GM19452 (cell line): ENCODE measurements at regions not wholly inside any gene's neighbourhood (a gene's known extent, or its start where the extent isn't known, plus 50 kb on each side); places are given as distances from the start of the nearest gene placed in this dataset.

ENCODE experiments used
- ATAC-seq: cut with Tn5 transposase; IDR thresholded peaks from one replicate; pipeline ENCODE4 v1.9.1; 2021; ENCODE audit not compliant: unreplicated experiment

- ATAC-seq, result no peak
These were observed 106.7 kb upstream of the TTC29 start for GRCh38 chr4:147052361-147052760.

GRCh38 chr4:147054228-147054872 lies 108.7 kb upstream of the TTC29 start:
- no peak for ATAC-seq

- no peak for ATAC-seq
These were observed 111.4 kb upstream of the TTC29 start for GRCh38 chr4:147056940-147057610.

- ATAC-seq, result no peak
These were observed 112.0 kb upstream of the TTC29 start for GRCh38 chr4:147057611-147058190.

- ATAC-seq, result no peak
These were observed 113.5 kb upstream of the TTC29 start for GRCh38 chr4:147059064-147059731.

GRCh38 chr4:147060151-147060931 lies 114.7 kb upstream of the TTC29 start:
- ATAC-seq, result no peak

- no peak for ATAC-seq
These were observed 119.2 kb upstream of the TTC29 start for GRCh38 chr4:147064856-147065255.

- no peak for ATAC-seq
These were observed 122.9 kb upstream of the TTC29 start for GRCh38 chr4:147068564-147068963.

- ATAC-seq, result no peak
These were observed 125.6 kb upstream of the TTC29 start for GRCh38 chr4:147071209-147071740.

- ATAC-seq, result no peak
These were observed 130.5 kb upstream of the TTC29 start for GRCh38 chr4:147076179-147076578.

GRCh38 chr4:147076728-147077127 lies 131.1 kb upstream of the TTC29 start:
- no peak for ATAC-seq

- ATAC-seq, result no peak
These were observed 132.7 kb upstream of the TTC29 start for GRCh38 chr4:147078362-147078761.

- no peak for ATAC-seq
These were observed 133.4 kb upstream of the TTC29 start for GRCh38 chr4:147078875-147079658.

GRCh38 chr4:147084861-147085260 lies 139.2 kb upstream of the TTC29 start:
- no peak for ATAC-seq

- ATAC-seq, result no peak
These were observed 140.1 kb upstream of the TTC29 start for GRCh38 chr4:147085781-147086180.

- no peak for ATAC-seq
These were observed 142.5 kb upstream of the TTC29 start for GRCh38 chr4:147088146-147088545.

- ATAC-seq, result no peak
These were observed 144.8 kb upstream of the TTC29 start for GRCh38 chr4:147090486-147090885.

- no peak for ATAC-seq
These were observed 147.5 kb upstream of the TTC29 start for GRCh38 chr4:147093206-147093605.

- ATAC-seq, result no peak
These were observed 148.6 kb upstream of the TTC29 start for GRCh38 chr4:147094238-147094637.
